ENCODE measurements at regions not wholly inside any gene's neighbourhood (a gene's known extent, or its start where the extent isn't known, plus 50 kb on each side); places are given as distances from the start of the nearest gene placed in this dataset.

- Histone ChIP-seq H3K4me3 (ENCODE audit: insufficient read depth, low read length, poor library complexity, severe bottlenecking) (no peak overlapping the region), H3F3A (ENCODE audit: insufficient read depth) (no peaks in the 10 kb centered on the region), H3K36me3 (ENCODE audit: low read length) (no peaks in the 10 kb centered on the region), H3K4me2 (ENCODE audit: low read depth, low read length, poor library complexity, severe bottlenecking) (no peak overlapping the region), H4K20me1 (ENCODE audit: low read depth, low read length) (no peaks in the 10 kb centered on the region), H2AFZ (ENCODE audit: low read depth, low read length, severe bottlenecking) (no peak overlapping the region), H3K9me2 (replicated peaks; ENCODE audit: insufficient read depth, low read length) (no peaks in the 10 kb centered on the region), H3K27me3 (ENCODE audit: low read length) (no peaks in the 10 kb centered on the region), H3K79me2 (ENCODE audit: insufficient read depth, low read length) (no peaks in the 10 kb centered on the region), H3K9ac (ENCODE audit: low read length) (no peak overlapping the region), H3K9me3 (ENCODE audit: insufficient read depth, low read length) (no peaks in the 10 kb centered on the region), H3K27ac (ENCODE audit: low read depth, low read length) (no peak overlapping the region)
- no peak for TF ChIP-seq EZH2phosphoT487 (conservative IDR thresholded peaks at IDR 0.05; ENCODE audit: low read length)
- no peak for TF ChIP-seq CTCF (IDR thresholded peaks at IDR 0.05; ENCODE audit: insufficient read depth, low read length, poor library complexity, severe bottlenecking)
These were observed 175.2 kb upstream of the ZC3H12A start for GRCh38 chr1:37299216-37299615.

DNA sequence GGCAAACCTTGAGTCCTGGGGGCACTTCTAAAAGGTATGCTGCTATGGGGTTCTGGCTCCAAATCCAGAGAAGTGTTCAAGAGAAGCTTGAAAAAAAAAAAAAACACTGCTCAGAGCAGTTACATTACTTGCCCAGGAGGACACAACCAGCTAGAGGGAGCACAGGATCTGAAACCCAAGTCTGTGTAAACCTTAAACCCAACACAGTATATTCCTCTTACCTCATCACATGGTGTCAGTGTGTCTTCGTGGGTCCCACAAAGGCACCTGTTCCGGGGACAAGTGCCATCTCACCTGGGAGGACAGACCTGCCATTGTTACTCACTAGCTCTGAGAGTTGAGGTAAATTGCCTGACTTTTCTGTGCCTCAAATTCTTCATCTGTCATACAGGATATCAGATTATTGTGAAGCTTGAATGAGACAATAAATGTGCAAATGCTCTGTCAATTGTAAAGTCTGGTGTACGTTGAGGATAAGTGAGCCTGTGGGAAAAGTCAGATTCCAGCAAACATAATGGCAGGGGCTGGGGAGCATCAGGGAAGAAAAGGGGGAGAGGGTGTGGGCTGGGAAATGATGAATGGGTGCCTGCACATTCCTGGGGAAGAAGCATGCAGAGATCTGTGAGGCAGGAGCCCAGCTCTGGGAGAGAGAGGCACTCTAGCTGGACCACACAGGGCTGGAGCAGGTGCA, 170.4 kb upstream of the ZC3H12A start:
- H3K36me3 ChIP-seq (ENCODE audit: low read length) = no peaks in the 10 kb centered on the region
- H3F3A ChIP-seq (ENCODE audit: insufficient read depth) = no peaks in the 10 kb centered on the region
- no peak overlapping the region for H2AFZ ChIP-seq (ENCODE audit: low read depth, low read length, severe bottlenecking)
- no peaks in the 10 kb centered on the region for H3K9me3 ChIP-seq (ENCODE audit: insufficient read depth, low read length)
- TF ChIP-seq EZH2phosphoT487 (conservative IDR thresholded peaks at IDR 0.05; ENCODE audit: low read length) = no peak
- no peak for TF ChIP-seq CTCF (IDR thresholded peaks at IDR 0.05; ENCODE audit: insufficient read depth, low read length, poor library complexity, severe bottlenecking)
- no peak overlapping the region for H3K27ac ChIP-seq (ENCODE audit: low read depth, low read length)
- H3K4me2 ChIP-seq (ENCODE audit: low read depth, low read length, poor library complexity, severe bottlenecking) = no peak overlapping the region
- H3K79me2 ChIP-seq (ENCODE audit: insufficient read depth, low read length) = no peaks in the 10 kb centered on the region
- no peaks in the 10 kb centered on the region for H4K20me1 ChIP-seq (ENCODE audit: low read depth, low read length)
- H3K9me2 ChIP-seq (replicated peaks; ENCODE audit: insufficient read depth, low read length) = no peaks in the 10 kb centered on the region
- H3K4me3 ChIP-seq (ENCODE audit: insufficient read depth, low read length, poor library complexity, severe bottlenecking) = no peak overlapping the region
- no peak overlapping the region for H3K9ac ChIP-seq (ENCODE audit: low read length)
- H3K27me3 ChIP-seq (ENCODE audit: low read length) = no peaks in the 10 kb centered on the region

GRCh38 chr1:37305108-37305507, 169.3 kb upstream of the ZC3H12A start:
- no peaks in the 10 kb centered on the region for H3F3A ChIP-seq (ENCODE audit: insufficient read depth)
- H3K9me2 ChIP-seq (replicated peaks; ENCODE audit: insufficient read depth, low read length) = no peaks in the 10 kb centered on the region
- H3K9ac ChIP-seq (ENCODE audit: low read length) = no peak overlapping the region
- H3K79me2 ChIP-seq (ENCODE audit: insufficient read depth, low read length) = no peaks in the 10 kb centered on the region
- no peak overlapping the region for H2AFZ ChIP-seq (ENCODE audit: low read depth, low read length, severe bottlenecking)
- no peak overlapping the region for H3K4me3 ChIP-seq (ENCODE audit: insufficient read depth, low read length, poor library complexity, severe bottlenecking)
- no peaks in the 10 kb centered on the region for H3K36me3 ChIP-seq (ENCODE audit: low read length)
- no peak overlapping the region for H3K27ac ChIP-seq (ENCODE audit: low read depth, low read length)
- H4K20me1 ChIP-seq (ENCODE audit: low read depth, low read length) = no peaks in the 10 kb centered on the region
- H3K9me3 ChIP-seq (ENCODE audit: insufficient read depth, low read length) = no peaks in the 10 kb centered on the region
- H3K4me2 ChIP-seq (ENCODE audit: low read depth, low read length, poor library complexity, severe bottlenecking) = no peak overlapping the region
- H3K27me3 ChIP-seq (ENCODE audit: low read length) = no peaks in the 10 kb centered on the region
- TF ChIP-seq CTCF (IDR thresholded peaks at IDR 0.05; ENCODE audit: insufficient read depth, low read length, poor library complexity, severe bottlenecking) (no peak), EZH2phosphoT487 (conservative IDR thresholded peaks at IDR 0.05; ENCODE audit: low read length) (no peak)

Measured in SU-DHL-6 (cell line).